HG03135 (cell line): ENCODE measurements at regions not wholly inside any gene's neighbourhood (a gene's known extent, or its start where the extent isn't known, plus 50 kb on each side); places are given as distances from the start of the nearest gene placed in this dataset.
"Not testable (repeated sequence)": the region's sequence is repeated elsewhere in the genome, so short reads cannot be mapped to it uniquely, and the experiment has no call there.

ENCODE experiments used
- ATAC-seq: cut with Tn5 transposase; IDR thresholded peaks from one replicate; pipeline ENCODE4 v1.9.1; 2021; ENCODE audit warnings: mild to moderate bottlenecking, moderate library complexity; ENCODE audit not compliant: unreplicated experiment

- ATAC-seq, result no peak
These were observed 80.9 kb upstream of the IGFBP5 start for GRCh38 chr2:216776066-216776850.

GRCh38 chr2:216775043-216775453, 79.7 kb upstream of the IGFBP5 start:
- ATAC-seq, result no peak

- ATAC-seq, result no peak
These were observed 79.3 kb upstream of the IGFBP5 start for GRCh38 chr2:216774620-216775019.

- no peak for ATAC-seq
These were observed 78.8 kb upstream of the IGFBP5 start for GRCh38 chr2:216774180-216774579.

GRCh38 chr2:216773072-216773471, 77.7 kb upstream of the IGFBP5 start:
- no peak for ATAC-seq

- no peak for ATAC-seq
These were observed 75.4 kb upstream of the IGFBP5 start for GRCh38 chr2:216770717-216771116.

GRCh38 chr2:216770050-216770449, 74.7 kb upstream of the IGFBP5 start:
- ATAC-seq, result no peak

GRCh38 chr2:216769626-216770025, 74.3 kb upstream of the IGFBP5 start:
- ATAC-seq, result no peak

- ATAC-seq, result no peak
These were observed 73.6 kb upstream of the IGFBP5 start for GRCh38 chr2:216768908-216769411.

- no peak for ATAC-seq
These were observed 70.5 kb upstream of the IGFBP5 start for GRCh38 chr2:216765761-216766262.

- ATAC-seq, result no peak
These were observed 68.0 kb upstream of the IGFBP5 start for GRCh38 chr2:216763396-216763795.

- no peak for ATAC-seq
These were observed 66.5 kb upstream of the IGFBP5 start for GRCh38 chr2:216761809-216762208.

GRCh38 chr2:216761133-216761532, 65.8 kb upstream of the IGFBP5 start:
- no peak for ATAC-seq

GRCh38 chr2:216758256-216759155, 63.2 kb upstream of the IGFBP5 start:
- no peak for ATAC-seq

GRCh38 chr2:216757532-216757931, 62.2 kb upstream of the IGFBP5 start:
- no peak for ATAC-seq

- no peak for ATAC-seq
These were observed 61.1 kb upstream of the IGFBP5 start for GRCh38 chr2:216756435-216756834.

- no peak for ATAC-seq
These were observed 59.5 kb upstream of the IGFBP5 start for GRCh38 chr2:216754812-216755211.

- no peak for ATAC-seq
These were observed 59.0 kb upstream of the IGFBP5 start for GRCh38 chr2:216754336-216754735.

GRCh38 chr2:216752855-216753505, 57.6 kb upstream of the IGFBP5 start:
- ATAC-seq, result no peak

- not testable (repeated sequence) for ATAC-seq
These were observed 55.4 kb upstream of the IGFBP5 start for GRCh38 chr2:216750750-216751149.

GRCh38 chr2:216746268-216746667, 50.9 kb upstream of the IGFBP5 start:
- ATAC-seq, result not testable (repeated sequence)
